ENCODE measurements at regions not wholly inside any gene's neighbourhood (a gene's known extent, or its start where the extent isn't known, plus 50 kb on each side); places are given as distances from the start of the nearest gene placed in this dataset.

GRCh38 chr5:92092239-92092638 is 709.1 kb upstream of the ARRDC3 start:
- no peak for TF ChIP-seq CTCF (IDR thresholded peaks at IDR 0.05; ENCODE audit: low read depth, low read length)
- DNase-seq (ENCODE audit: extremely low read depth, low read depth), result no peak

GRCh38 chr5:92086059-92086811 is 703.1 kb upstream of the ARRDC3 start:
- DNase-seq (ENCODE audit: extremely low read depth, low read depth), result no peak
- TF ChIP-seq CTCF (IDR thresholded peaks at IDR 0.05; ENCODE audit: low read depth, low read length), result no peak

DNA sequence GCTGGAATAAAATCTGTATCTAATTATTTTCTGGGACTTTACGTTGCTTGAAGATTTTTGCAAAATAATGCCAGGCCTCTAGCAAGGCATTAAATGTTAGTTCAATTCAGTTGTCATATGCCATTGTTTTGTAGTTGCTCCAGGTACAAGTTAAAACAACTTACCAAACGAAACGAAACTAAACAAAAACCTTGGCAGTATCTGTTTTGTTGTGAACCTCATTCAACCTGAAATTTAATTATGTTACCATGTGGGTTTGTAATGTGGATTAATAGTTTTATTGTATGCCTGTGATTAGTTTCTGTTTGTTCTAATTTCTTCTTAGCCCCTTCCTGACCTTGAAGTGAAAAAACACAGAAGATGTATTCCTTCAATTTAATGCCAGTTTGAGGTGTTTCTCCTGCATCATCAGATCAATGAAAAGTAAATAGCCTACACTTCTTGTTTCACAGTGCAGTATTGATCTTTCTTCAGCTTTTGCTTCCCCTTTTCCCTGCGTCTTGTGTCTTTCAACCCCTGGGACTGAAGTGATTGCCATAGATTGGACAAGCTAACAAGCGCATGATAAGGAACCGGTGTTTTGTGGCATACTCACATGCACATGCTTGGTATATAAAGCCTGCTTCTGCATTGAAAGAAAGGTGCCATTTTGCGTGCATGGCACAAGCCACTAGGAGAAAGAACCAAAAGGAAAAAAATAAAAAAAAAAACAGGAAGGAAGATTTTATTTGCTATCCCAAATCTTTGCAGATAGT is 699.0 kb upstream of the ARRDC3 start:
- no peak for TF ChIP-seq CTCF (IDR thresholded peaks at IDR 0.05; ENCODE audit: low read depth, low read length)
- no peak for DNase-seq (ENCODE audit: extremely low read depth, low read depth)

DNA sequence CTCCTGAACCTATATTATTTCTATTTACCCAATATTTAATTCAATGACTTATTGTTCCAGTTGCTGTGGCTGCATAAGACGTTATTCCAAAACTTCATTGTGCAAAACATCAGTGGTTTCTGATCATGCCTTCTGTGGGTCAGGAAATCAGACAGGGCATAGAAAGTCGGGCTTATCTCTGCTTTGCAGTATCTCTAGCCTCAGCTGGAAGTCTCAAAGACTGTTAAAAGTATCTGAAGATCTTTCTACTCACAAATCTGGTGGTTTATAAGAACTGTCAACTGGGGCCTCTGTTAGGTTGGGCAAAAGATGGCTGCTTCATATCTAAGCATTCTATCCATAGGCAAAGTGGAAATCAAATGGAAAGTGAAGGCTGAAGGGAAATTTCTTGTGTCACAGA is 687.7 kb upstream of the ARRDC3 start:
- TF ChIP-seq CTCF (IDR thresholded peaks at IDR 0.05; ENCODE audit: low read depth, low read length), result no peak
- no peak for DNase-seq (ENCODE audit: extremely low read depth, low read depth)

DNA sequence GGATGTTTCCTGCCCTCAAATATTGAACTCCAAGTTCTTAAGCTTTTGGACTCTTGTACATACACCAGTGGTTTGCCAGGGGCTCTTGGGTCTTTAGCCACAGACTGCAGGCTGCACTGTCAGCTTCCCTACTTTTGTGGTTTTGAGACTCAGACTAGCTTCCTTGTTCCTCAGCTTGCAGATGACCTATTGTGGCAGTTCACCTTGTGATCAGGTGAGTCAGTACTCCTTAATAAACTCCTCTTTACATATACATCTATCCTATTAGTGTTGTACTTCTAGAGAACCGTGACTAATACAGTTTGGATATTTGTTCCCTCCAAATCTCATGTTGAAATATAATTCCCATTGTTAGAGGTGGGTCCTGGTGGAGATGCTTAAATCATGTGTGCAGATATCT is 681.9 kb upstream of the ARRDC3 start:
- TF ChIP-seq CTCF (IDR thresholded peaks at IDR 0.05; ENCODE audit: low read depth, low read length), result no peak
- DNase-seq (ENCODE audit: extremely low read depth, low read depth), result no peak

DNA sequence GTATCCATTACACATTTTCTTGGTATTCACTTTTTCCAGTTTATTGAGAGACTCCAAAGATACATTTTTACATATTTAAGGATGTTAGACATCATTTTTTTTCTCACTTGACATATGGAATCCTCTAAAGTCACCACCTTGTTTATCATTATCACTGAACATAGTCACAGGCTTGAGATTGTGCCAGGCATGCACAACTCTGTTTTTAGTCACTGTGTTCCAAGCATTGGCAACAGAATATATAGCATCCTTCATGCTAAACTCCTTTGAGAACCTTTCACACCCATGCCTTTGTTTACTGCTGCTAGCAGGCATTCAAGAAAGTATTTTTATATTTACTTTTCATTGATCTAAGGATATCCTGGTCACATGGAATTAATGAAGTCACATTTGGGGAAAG is 668.6 kb upstream of the ARRDC3 start:
- no peak for DNase-seq (ENCODE audit: extremely low read depth, low read depth)
- TF ChIP-seq CTCF (IDR thresholded peaks at IDR 0.05; ENCODE audit: low read depth, low read length), result no peak

DNA sequence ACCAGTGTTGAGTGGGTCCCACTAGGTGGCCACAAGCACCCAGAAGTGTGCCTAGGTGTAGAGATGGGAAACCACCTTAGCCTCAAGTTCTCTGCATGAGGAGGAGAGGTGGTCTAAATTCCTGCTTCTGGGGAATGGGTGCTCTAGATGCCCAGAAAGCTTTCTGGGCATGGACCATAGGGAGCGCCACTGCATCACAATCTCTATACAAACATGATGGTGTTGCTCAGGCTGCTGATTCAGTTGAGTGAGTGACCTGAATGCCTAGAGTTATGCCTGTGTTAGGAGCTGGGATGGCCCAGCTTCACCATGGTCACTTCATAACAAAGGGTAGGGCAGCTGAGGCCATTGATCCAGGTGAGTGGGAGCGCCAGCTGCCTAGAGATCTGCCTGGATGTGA is 667.9 kb upstream of the ARRDC3 start:
- no peak for TF ChIP-seq CTCF (IDR thresholded peaks at IDR 0.05; ENCODE audit: low read depth, low read length)

More for the DNA sequence above, 667.9 kb upstream of the ARRDC3 start:
- DNase-seq (ENCODE audit: extremely low read depth, low read depth), result no peak
